ENCODE measurements at regions not wholly inside any gene's neighbourhood (a gene's known extent, or its start where the extent isn't known, plus 50 kb on each side); places are given as distances from the start of the nearest gene placed in this dataset.

- Histone ChIP-seq H3K9ac (ENCODE audit: low read length) (no peak overlapping the region), H2AFZ (ENCODE audit: low read depth, low read length) (no peak overlapping the region), H3K4me1 (ENCODE audit: low read length) (no peaks in the 10 kb centered on the region), H3K4me3 (ENCODE audit: low read length) (no peak overlapping the region), H4K20me1 (ENCODE audit: insufficient read depth, low read length) (no peaks in the 10 kb centered on the region), H3K36me3 (replicated peaks; ENCODE audit: low read depth, low read length) (no peaks in the 10 kb centered on the region), H3K79me2 (ENCODE audit: low read length) (no peaks in the 10 kb centered on the region), H3K27ac (ENCODE audit: low read length) (no peak overlapping the region), H3K9me3 (ENCODE audit: insufficient read depth, low read length) (no peaks in the 10 kb centered on the region), H3K27me3 (ENCODE audit: low read depth, low read length) (no peaks in the 10 kb centered on the region), H3K4me2 (ENCODE audit: low read length) (no peak overlapping the region)
- TF ChIP-seq CTCF (IDR thresholded peaks at IDR 0.05; ENCODE audit: low read depth, low read length) (no peak), EZH2phosphoT487 (IDR thresholded peaks at IDR 0.05; ENCODE audit: low read depth) (no peak)
These were observed 174.0 kb upstream of the TPK1 start for GRCh38 chr7:145009876-145010275.

- H3K4me1 ChIP-seq (ENCODE audit: low read length) = no peaks in the 10 kb centered on the region
- no peak overlapping the region for H3K27ac ChIP-seq (ENCODE audit: low read length)
- H3K9me3 ChIP-seq (ENCODE audit: insufficient read depth, low read length) = no peaks in the 10 kb centered on the region
- H2AFZ ChIP-seq (ENCODE audit: low read depth, low read length) = no peak overlapping the region
- H3K9ac ChIP-seq (ENCODE audit: low read length) = no peak overlapping the region
- no peaks in the 10 kb centered on the region for H3K36me3 ChIP-seq (replicated peaks; ENCODE audit: low read depth, low read length)
- H3K4me3 ChIP-seq (ENCODE audit: low read length) = no peak overlapping the region
- no peaks in the 10 kb centered on the region for H3K79me2 ChIP-seq (ENCODE audit: low read length)
- H3K27me3 ChIP-seq (ENCODE audit: low read depth, low read length) = no peaks in the 10 kb centered on the region
- no peak for TF ChIP-seq CTCF (IDR thresholded peaks at IDR 0.05; ENCODE audit: low read depth, low read length)
- H3K4me2 ChIP-seq (ENCODE audit: low read length) = no peak overlapping the region
- no peaks in the 10 kb centered on the region for H4K20me1 ChIP-seq (ENCODE audit: insufficient read depth, low read length)
These were observed 169.7 kb upstream of the TPK1 start for GRCh38 chr7:145005601-145006000.

GRCh38 chr7:144997512-144997911 is 161.7 kb upstream of the TPK1 start:
- Histone ChIP-seq H3K9ac (ENCODE audit: low read length) (no peak overlapping the region), H3K4me3 (ENCODE audit: low read length) (no peak overlapping the region), H3K27ac (ENCODE audit: low read length) (no peak overlapping the region), H3K36me3 (replicated peaks; ENCODE audit: low read depth, low read length) (no peaks in the 10 kb centered on the region), H3K4me2 (ENCODE audit: low read length) (no peak overlapping the region), H3K27me3 (ENCODE audit: low read depth, low read length) (no peaks in the 10 kb centered on the region), H3K4me1 (ENCODE audit: low read length) (peaks cover 7% of the 10 kb centered on the region), H2AFZ (ENCODE audit: low read depth, low read length) (no peak overlapping the region), H3K9me3 (ENCODE audit: insufficient read depth, low read length) (peaks cover 4% of the 10 kb centered on the region; the same call in 1 of the 2 replicates), H3K79me2 (ENCODE audit: low read length) (no peaks in the 10 kb centered on the region), H4K20me1 (ENCODE audit: insufficient read depth, low read length) (no peaks in the 10 kb centered on the region)
- TF ChIP-seq EZH2phosphoT487 (IDR thresholded peaks at IDR 0.05; ENCODE audit: low read depth) = no peak
- TF ChIP-seq CTCF (IDR thresholded peaks at IDR 0.05; ENCODE audit: low read depth, low read length) = no peak

- TF ChIP-seq CTCF (IDR thresholded peaks at IDR 0.05; ENCODE audit: low read depth, low read length) = no peak
- no peak for TF ChIP-seq EZH2phosphoT487 (IDR thresholded peaks at IDR 0.05; ENCODE audit: low read depth)
- peaks cover 7% of the 10 kb centered on the region for H3K4me1 ChIP-seq (ENCODE audit: low read length)
- H3K9ac ChIP-seq (ENCODE audit: low read length) = no peak overlapping the region
These were observed 159.6 kb upstream of the TPK1 start for GRCh38 chr7:144995495-144995894.

More at GRCh38 chr7:144995495-144995894, 159.6 kb upstream of the TPK1 start:
- Histone ChIP-seq H3K4me2 (ENCODE audit: low read length) (no peak overlapping the region), H3K9me3 (ENCODE audit: insufficient read depth, low read length) (peaks cover 4% of the 10 kb centered on the region; the same call in 1 of the 2 replicates), H3K27me3 (ENCODE audit: low read depth, low read length) (no peaks in the 10 kb centered on the region), H3K36me3 (replicated peaks; ENCODE audit: low read depth, low read length) (no peaks in the 10 kb centered on the region), H3K79me2 (ENCODE audit: low read length) (no peaks in the 10 kb centered on the region), H2AFZ (ENCODE audit: low read depth, low read length) (no peak overlapping the region), H3K4me3 (ENCODE audit: low read length) (no peak overlapping the region), H3K27ac (ENCODE audit: low read length) (no peak overlapping the region), H4K20me1 (ENCODE audit: insufficient read depth, low read length) (no peaks in the 10 kb centered on the region)
